Raji (cell line): ENCODE measurements at regions not wholly inside any gene's neighbourhood (a gene's known extent, or its start where the extent isn't known, plus 50 kb on each side); places are given as distances from the start of the nearest gene placed in this dataset.

Source experiments
- POLR2A ChIP-seq: IDR thresholded peaks from 2 replicates; pipeline ENCODE4 v1.6.1; 2011; ENCODE audit warnings: low read depth, low read length, control low read depth; ENCODE audit not compliant: insufficient read depth

- TF ChIP-seq POLR2A, result no peak
Measured at GRCh38 chr11:19605520-19606371, 106.9 kb upstream of the NAV2 start.

DNA sequence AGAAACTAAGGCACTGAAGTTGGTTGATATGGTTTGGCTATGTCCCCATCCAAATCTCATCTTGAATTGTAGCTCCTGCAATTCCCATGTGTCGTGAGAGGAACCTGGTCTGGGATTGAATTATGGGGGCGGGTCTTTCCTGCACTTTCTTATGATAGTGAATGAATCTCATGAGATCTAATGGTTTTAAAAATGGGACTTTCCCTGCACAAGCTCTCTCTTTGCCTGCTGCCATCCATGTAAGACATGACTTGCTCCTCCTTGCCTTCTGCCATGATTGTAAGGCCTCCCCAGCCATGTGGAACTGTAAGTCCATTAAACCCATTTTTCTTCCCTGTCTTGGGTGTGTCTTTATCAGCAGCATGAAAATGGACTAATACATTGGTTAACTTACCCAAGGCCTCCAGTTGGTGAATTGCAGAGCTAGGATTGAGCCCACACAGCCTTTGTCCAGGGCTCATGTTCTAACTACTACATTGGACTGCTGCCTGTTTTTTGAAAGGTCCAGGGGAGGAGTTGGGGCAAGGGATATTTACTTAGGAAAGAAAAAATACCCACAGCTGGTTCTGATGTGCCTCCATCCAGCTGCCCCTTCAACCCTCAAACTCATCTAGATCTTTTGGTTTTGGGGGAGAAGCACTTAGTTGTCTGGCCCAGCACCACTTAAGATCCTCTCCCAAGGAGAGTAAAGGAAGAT, 107.8 kb upstream of the NAV2 start:
- TF ChIP-seq POLR2A, result no peak

- TF ChIP-seq POLR2A, result no peak
Measured at GRCh38 chr11:19603771-19604170, 108.9 kb upstream of the NAV2 start.

- no peak for TF ChIP-seq POLR2A
Measured at GRCh38 chr11:19602891-19603290, 109.7 kb upstream of the NAV2 start.

GRCh38 chr11:19602406-19602805, 110.2 kb upstream of the NAV2 start:
- TF ChIP-seq POLR2A, result no peak

DNA sequence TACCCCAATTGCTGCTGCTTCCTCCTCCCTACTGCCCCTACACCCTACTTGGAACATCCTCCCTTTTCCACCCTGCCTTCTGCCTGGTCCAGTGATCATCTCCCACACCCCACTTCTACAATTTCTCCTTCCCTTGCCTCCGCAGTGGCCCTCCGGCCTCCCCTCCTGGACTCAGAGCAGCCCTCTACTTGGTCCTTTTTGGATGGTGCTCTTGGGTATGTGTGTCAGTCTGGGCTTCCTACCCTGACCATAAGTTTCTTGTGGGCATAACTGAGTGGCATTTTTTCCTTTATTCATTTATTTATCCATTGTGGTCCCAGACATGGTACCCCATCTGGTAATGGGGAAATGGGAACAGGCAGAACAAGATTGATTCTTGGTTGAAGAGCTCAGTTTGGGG, 111.4 kb upstream of the NAV2 start:
- TF ChIP-seq POLR2A, result no peak

DNA sequence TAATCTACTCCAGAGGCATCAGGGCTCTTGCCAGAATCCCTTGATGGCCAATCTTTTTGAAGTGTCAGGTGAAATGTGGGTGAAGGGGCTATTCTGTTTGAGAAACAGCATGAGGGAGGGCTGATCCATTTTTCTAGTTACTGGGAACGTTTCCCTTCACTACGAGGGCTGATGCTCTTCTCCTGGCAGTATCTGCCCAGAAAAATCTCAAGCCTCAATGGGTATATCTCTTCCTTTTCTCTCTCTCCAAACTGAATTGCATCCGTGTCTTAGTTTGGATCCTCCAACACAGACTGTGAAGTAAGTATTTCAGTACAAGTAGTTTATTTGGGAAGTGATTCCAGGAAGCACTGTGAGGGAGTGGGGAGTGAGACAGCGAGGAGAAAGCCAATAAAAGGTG, 113.0 kb upstream of the NAV2 start:
- no peak for TF ChIP-seq POLR2A

DNA sequence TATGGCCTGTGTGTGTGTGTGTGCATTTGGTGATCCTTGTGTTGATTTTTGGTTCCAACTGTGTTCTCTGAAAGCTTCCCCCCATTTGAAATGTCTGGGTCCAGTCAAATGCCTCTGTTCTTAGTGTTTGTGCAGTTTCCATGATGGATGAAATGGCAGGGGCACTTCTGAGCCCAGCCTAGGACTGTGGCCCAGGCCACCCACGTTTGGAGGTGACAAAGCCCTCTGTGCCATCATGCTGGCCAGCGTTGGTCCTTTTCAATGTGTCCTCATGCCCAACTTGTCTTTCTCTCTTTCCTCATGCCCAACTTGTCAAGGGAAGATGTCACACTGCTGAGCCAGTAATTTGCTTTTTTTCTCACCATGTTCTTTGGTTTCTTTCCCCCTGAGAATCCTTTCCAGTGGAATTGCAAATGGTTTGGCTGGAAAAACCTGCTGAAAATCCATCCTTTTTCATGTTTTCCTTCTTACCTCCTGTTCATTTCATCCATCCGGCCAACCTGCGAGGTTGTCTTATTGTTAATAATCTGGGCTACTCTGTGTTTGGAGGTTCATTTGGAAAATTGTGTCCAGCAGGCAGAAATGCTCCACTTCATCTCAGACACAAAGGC, 113.7 kb upstream of the NAV2 start:
- TF ChIP-seq POLR2A, result no peak

DNA sequence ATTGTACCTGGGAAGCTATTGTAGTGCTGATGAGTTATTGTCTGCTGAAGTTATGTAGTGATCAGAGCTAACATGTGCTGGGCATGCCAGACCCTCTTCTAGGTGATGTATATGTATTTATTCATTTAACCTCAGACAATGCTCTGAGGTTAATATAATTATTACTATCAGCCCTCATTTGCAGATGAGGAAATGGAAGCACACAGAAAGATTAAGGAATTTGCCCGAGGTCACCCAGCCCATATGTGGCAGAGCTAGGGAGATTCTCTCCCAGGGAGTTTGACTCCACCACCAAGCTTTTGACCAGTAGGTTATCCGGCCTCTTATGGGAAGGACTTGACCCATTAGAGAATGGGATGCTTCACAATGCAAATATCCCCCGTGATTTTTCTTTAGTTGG, 114.2 kb upstream of the NAV2 start:
- no peak for TF ChIP-seq POLR2A

- TF ChIP-seq POLR2A, result no peak
Measured at GRCh38 chr11:19597876-19598275, 114.8 kb upstream of the NAV2 start.

GRCh38 chr11:19597206-19597605, 115.4 kb upstream of the NAV2 start:
- no peak for TF ChIP-seq POLR2A

GRCh38 chr11:19595840-19596751, 116.5 kb upstream of the NAV2 start:
- no peak for TF ChIP-seq POLR2A

- no peak for TF ChIP-seq POLR2A
Measured at GRCh38 chr11:19595499-19595839, 117.2 kb upstream of the NAV2 start.

DNA sequence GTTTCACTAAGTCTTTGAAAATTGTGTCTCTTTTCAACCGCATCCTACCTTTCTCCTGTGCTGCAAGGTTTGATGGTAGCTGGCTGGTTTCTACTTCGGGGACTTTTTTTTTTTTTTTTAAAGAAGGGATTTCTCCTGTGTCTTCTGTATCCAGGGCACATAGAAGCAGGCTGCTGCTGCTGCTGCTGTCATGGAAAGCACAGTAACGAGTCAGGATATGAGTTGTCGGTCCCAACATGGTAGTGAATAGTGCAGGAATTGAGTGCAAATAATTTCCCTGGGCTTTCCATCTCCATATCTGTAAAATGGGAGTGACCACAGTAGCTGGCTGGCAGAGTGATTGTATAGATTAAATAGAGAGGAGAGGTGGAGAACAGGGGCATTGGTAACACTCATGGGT, 118.3 kb upstream of the NAV2 start:
- TF ChIP-seq POLR2A, result no peak

GRCh38 chr11:19592842-19593241, 119.8 kb upstream of the NAV2 start:
- TF ChIP-seq POLR2A, result no peak
